ENCODE measurements at regions not wholly inside any gene's neighbourhood (a gene's known extent, or its start where the extent isn't known, plus 50 kb on each side); places are given as distances from the start of the nearest gene placed in this dataset.
"Not testable (repeated sequence)": the region's sequence is repeated elsewhere in the genome, so short reads cannot be mapped to it uniquely, and the experiment has no call there.

DNA sequence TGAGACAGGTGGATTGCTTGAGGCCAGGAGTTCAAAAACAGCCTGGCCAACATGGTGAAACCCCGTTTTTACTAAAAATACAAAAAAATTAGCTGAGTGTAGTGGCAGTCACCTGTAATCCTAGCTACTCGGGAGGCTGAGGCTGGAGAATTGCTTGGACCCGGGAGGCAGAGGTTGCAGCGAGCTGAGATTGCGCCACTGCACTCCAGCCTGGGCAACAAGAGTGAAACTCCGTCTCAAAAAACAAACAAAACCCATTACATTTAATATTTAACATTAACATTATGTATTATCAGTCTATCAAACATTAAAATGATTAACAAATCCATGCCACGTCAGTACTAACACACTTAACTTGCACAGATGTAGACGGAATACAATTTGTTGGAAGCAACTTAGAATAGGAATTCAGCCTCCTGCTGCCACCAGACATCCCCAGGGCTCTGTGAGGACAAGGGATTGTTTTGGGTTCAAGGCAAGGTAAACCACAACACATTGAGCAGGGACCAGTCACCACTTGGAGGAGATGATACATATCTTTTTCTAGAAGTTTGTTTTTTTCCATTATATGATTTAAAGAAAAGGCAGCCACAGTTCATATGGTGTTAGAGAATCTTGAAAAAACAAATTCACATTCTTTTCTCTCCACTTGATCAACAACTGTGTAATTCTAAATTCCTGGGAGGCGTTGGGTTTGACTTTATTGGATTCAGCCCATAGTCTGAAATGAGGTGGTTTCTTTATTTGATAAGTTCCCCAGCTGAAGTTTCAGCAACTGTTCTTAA is 104.1 kb upstream of the BASP1 start:
- intact Hi-C loops (cut with micrococcal nuclease): no loop called here
- H3K27ac Mint-ChIP-seq: no peak overlapping the region
- no peak overlapping the region for H3K4me3 Mint-ChIP-seq
- no peaks in the 10 kb centered on the region for H3K36me3 Mint-ChIP-seq (ENCODE audit: low read depth)
- H3K4me1 Mint-ChIP-seq: peaks cover under 1% of the 10 kb centered on the region
- DNase-seq: no peak
- no peaks in the 10 kb centered on the region for H3K9me3 Mint-ChIP-seq
- H3K27me3 Mint-ChIP-seq: no peaks in the 10 kb centered on the region

DNA sequence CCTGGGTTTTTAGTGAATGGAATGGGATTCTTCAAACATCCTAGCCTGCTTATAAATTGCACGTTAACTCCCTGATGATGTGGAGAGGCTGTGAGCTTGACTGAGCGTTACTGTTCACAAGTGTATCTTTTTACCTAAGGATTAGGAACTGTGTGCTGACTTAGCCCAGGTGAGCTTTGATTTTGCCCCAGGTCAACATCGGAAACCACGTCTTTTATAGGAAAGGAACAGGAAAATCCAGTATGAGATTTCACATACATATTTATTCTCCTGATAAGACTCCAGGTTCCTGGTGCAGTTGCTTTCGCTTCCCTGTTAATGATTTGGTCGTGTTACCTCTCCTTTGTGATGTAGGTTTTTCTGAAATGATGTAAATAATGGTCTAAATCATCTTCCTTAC is 103.2 kb upstream of the BASP1 start:
- no peak overlapping the region for H3K27ac Mint-ChIP-seq
- peaks cover 5% of the 10 kb centered on the region for H3K4me1 Mint-ChIP-seq
- H3K9me3 Mint-ChIP-seq: no peaks in the 10 kb centered on the region

DNA sequence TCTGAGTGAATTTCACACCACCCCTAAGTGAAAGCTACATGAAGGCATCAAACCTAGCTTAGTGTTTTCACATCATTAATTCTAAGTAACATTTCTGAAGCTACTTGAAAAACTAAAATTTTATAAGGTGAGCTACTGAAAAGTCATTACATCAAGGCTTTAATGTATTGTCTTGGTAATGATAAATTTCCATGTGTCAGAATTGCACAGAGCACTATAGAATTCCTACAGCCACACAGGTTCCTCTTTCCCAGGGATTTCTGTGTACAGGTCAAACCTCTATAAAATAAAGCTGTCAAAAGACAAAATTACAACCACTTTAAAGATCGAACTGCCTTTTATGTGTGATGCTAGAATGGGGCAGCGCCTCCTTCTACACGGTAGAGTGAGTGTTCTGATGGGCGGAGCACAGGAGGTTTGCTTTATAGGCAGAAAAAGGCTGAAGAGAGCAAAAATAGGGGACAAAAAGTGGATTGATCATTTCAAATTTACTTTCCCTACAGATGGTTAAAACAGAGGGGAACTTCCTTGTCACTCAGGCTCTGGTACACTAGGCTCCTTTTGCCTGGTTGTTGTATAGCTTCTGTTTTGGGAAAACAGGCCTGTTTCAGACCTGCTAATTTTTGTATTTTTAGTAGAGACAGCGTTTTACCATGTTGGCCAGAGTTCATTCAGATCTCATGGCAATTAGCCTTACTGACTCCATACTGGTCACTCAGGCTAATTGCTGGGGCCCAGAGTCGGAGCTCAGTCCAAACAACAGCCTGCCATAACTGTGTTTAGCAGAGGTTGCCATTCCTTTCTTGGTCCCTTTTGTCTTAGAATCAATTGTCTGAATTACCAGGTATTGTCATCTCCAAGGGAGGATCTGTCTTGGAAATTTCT is 102.5 kb upstream of the BASP1 start:
- Mint-ChIP-seq H3K9me3 (no peaks in the 10 kb centered on the region), H3K36me3 (ENCODE audit: low read depth) (no peaks in the 10 kb centered on the region), H3K4me3 (no peak overlapping the region), H3K4me1 (peaks cover 5% of the 10 kb centered on the region), H3K27ac (no peak overlapping the region), H3K27me3 (no peaks in the 10 kb centered on the region)
- DNase-seq: no peak
- intact Hi-C loops (cut with micrococcal nuclease): no loop called here

More for the DNA sequence above, 103.2 kb upstream of the BASP1 start:
- H3K4me3 Mint-ChIP-seq: no peak overlapping the region
- intact Hi-C loops (cut with micrococcal nuclease): no loop called here
- H3K27me3 Mint-ChIP-seq: no peaks in the 10 kb centered on the region
- no peaks in the 10 kb centered on the region for H3K36me3 Mint-ChIP-seq (ENCODE audit: low read depth)
- no peak for DNase-seq

GRCh38 chr5:17115855-17116254 is 101.6 kb upstream of the BASP1 start:
- Mint-ChIP-seq H3K4me3 (no peak overlapping the region), H3K27ac (no peak overlapping the region), H3K27me3 (no peaks in the 10 kb centered on the region), H3K36me3 (ENCODE audit: low read depth) (no peaks in the 10 kb centered on the region), H3K4me1 (peaks cover 5% of the 10 kb centered on the region), H3K9me3 (no peaks in the 10 kb centered on the region)
- intact Hi-C loops (cut with micrococcal nuclease): no loop called here
- no peak for DNase-seq

DNA sequence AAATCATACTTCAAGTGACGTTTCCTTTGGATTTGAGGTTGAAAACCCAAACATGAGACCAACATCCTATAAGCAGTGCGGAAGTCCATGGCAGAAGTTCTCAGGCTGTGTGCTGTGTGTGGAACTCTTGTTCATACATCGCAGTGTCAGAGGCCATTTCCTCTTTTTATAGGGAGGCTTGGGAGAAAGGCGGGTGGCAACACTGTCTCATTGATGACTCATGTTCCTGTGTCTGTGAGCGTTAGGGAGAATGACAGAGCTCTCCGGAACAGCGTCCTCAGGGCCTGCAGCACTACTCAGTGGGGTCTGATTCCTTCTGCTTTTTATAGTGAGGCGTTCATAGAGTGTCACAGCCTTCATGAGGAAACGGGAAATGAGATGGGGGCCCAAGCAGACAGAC is 98.8 kb upstream of the BASP1 start:
- H3K4me1 Mint-ChIP-seq: peaks cover 5% of the 10 kb centered on the region
- intact Hi-C loops (cut with micrococcal nuclease): no loop called here
- no peaks in the 10 kb centered on the region for H3K9me3 Mint-ChIP-seq
- no peaks in the 10 kb centered on the region for H3K36me3 Mint-ChIP-seq (ENCODE audit: low read depth)
- no peak for DNase-seq
- peak overlapping the region; percentile 56 for H3K27ac Mint-ChIP-seq
- H3K4me3 Mint-ChIP-seq: no peak overlapping the region
- no peaks in the 10 kb centered on the region for H3K27me3 Mint-ChIP-seq

DNA sequence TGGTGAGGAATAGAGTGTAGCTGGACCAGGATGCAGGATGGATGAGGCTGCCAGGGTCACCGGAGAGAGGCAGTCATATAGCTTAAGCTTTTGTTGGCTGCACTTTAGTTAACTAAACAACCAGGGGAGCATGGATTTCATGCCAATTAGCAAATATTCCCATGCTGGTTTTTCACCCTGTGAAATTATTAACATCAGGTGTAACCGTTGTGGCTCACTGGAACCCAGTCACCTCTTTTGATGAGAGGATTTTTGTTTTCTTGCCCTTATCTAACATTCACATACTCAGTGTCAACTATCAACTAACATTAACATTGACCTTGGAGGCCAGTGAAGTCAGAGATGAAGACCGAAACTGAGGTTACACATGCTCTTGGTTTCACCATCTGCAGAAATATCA is 97.2 kb upstream of the BASP1 start:
- H3K27me3 Mint-ChIP-seq: no peaks in the 10 kb centered on the region
- peaks cover 5% of the 10 kb centered on the region for H3K4me1 Mint-ChIP-seq
- H3K36me3 Mint-ChIP-seq (ENCODE audit: low read depth): no peaks in the 10 kb centered on the region
- H3K27ac Mint-ChIP-seq: no peak overlapping the region
- H3K9me3 Mint-ChIP-seq: no peaks in the 10 kb centered on the region
- intact Hi-C loops (cut with micrococcal nuclease): no loop called here
- H3K4me3 Mint-ChIP-seq: no peak overlapping the region
- DNase-seq: no peak

GRCh38 chr5:17121776-17122175 is 95.7 kb upstream of the BASP1 start:
- Mint-ChIP-seq H3K9me3 (no peaks in the 10 kb centered on the region), H3K4me3 (no peak overlapping the region), H3K27ac (no peak overlapping the region), H3K27me3 (no peaks in the 10 kb centered on the region), H3K36me3 (ENCODE audit: low read depth) (no peaks in the 10 kb centered on the region), H3K4me1 (peaks cover 5% of the 10 kb centered on the region)
- no peak for DNase-seq
- intact Hi-C loops (cut with micrococcal nuclease): no loop called here

DNA sequence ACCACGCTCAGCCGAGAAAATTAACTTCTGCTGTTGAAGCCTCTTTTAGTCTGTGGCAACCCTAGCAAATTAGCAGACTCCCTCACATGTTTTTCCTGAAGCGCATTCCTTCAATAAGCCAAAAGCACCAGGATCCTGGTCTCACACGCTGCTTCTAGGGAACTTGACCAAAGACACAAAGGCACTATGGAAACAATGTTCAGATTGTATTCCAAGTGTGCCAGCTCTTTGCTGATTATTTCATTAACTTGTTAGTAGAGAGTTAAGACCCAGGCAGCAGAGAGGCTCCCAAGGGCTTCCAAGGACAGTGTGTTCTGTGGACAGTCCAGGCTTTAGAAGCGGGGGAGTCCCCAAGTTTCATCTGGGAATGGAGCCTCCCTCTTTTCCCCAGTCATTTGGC is 94.4 kb upstream of the BASP1 start:
- peaks cover 5% of the 10 kb centered on the region for H3K4me1 Mint-ChIP-seq
- H3K27ac Mint-ChIP-seq: no peak overlapping the region
- H3K4me3 Mint-ChIP-seq: no peak overlapping the region
- intact Hi-C loops (cut with micrococcal nuclease): no loop called here
- no peaks in the 10 kb centered on the region for H3K36me3 Mint-ChIP-seq (ENCODE audit: low read depth)
- H3K27me3 Mint-ChIP-seq: no peaks in the 10 kb centered on the region
- no peaks in the 10 kb centered on the region for H3K9me3 Mint-ChIP-seq
- DNase-seq: no peak

GRCh38 chr5:17123773-17124172 is 93.7 kb upstream of the BASP1 start:
- H3K9me3 Mint-ChIP-seq; DNase-seq; H3K27ac Mint-ChIP-seq; H3K27me3 Mint-ChIP-seq; H3K36me3 Mint-ChIP-seq (ENCODE audit: low read depth); H3K4me1 Mint-ChIP-seq; intact Hi-C loops (cut with micrococcal nuclease); H3K4me3 Mint-ChIP-seq: not testable (repeated sequence)

- Mint-ChIP-seq H3K27ac (no peak overlapping the region), H3K27me3 (peaks cover 4% of the 10 kb centered on the region), H3K9me3 (no peaks in the 10 kb centered on the region), H3K4me1 (peaks cover 8% of the 10 kb centered on the region), H3K4me3 (no peak overlapping the region), H3K36me3 (ENCODE audit: low read depth) (no peaks in the 10 kb centered on the region)
- intact Hi-C loops (cut with micrococcal nuclease): no loop called here
- DNase-seq: no peak
These were observed 89.6 kb upstream of the BASP1 start for GRCh38 chr5:17127743-17128231.

- H3K4me3 Mint-ChIP-seq: no peak overlapping the region
- intact Hi-C loops (cut with micrococcal nuclease): no loop called here
These were observed 88.2 kb upstream of the BASP1 start for GRCh38 chr5:17129093-17129849.

GRCh38 chr5:17130302-17130701 is 87.1 kb upstream of the BASP1 start:
- H3K4me3 Mint-ChIP-seq; H3K9me3 Mint-ChIP-seq; H3K27me3 Mint-ChIP-seq; intact Hi-C loops (cut with micrococcal nuclease); H3K27ac Mint-ChIP-seq; H3K4me1 Mint-ChIP-seq; H3K36me3 Mint-ChIP-seq (ENCODE audit: low read depth): not testable (repeated sequence)
- DNase-seq: peak; percentile 55

More at GRCh38 chr5:17129093-17129849, 88.2 kb upstream of the BASP1 start:
- Mint-ChIP-seq H3K36me3 (ENCODE audit: low read depth) (no peaks in the 10 kb centered on the region), H3K9me3 (no peaks in the 10 kb centered on the region), H3K27ac (no peak overlapping the region), H3K4me1 (peaks cover 8% of the 10 kb centered on the region), H3K27me3 (peaks cover 4% of the 10 kb centered on the region)
- DNase-seq: no peak

- Mint-ChIP-seq H3K4me1 (peaks cover 8% of the 10 kb centered on the region), H3K36me3 (ENCODE audit: low read depth) (no peaks in the 10 kb centered on the region), H3K4me3 (no peak overlapping the region), H3K27ac (no peak overlapping the region), H3K9me3 (no peaks in the 10 kb centered on the region), H3K27me3 (peaks cover 4% of the 10 kb centered on the region)
- no peak for DNase-seq
- intact Hi-C loops (cut with micrococcal nuclease): loop anchor here (1.0 kb wide), 1 partner anchor 341 kb away; no protein-coding TSS in a partner anchor
These were observed 84.9 kb upstream of the BASP1 start for GRCh38 chr5:17132444-17133083.

Data from activated CD4-positive, alpha-beta T cell treated with anti-CD3 and anti-CD28 coated beads, Interleukin-2, amount 10 ng/mL, durations not matched to agents 24 days and 14 days (primary cell).